ENCODE measurements at regions not wholly inside any gene's neighbourhood (a gene's known extent, or its start where the extent isn't known, plus 50 kb on each side); places are given as distances from the start of the nearest gene placed in this dataset.
A peak's percentile ranks its signal among the peaks of the same experiment; 100 is the strongest.
"Not testable (repeated sequence)": the region's sequence is repeated elsewhere in the genome, so short reads cannot be mapped to it uniquely, and the experiment has no call there.

- ATAC-seq = no peak
- Mint-ChIP-seq H3K9me3 (no peaks in the 10 kb centered on the region), H3K27ac (no peak overlapping the region), H3K4me3 (no peak overlapping the region), H3K27me3 (no peaks in the 10 kb centered on the region), H3K36me3 (no peaks in the 10 kb centered on the region), H3K4me1 (no peaks in the 10 kb centered on the region)
Measured at GRCh38 chr2:183519371-183520056, 395.3 kb downstream of the NUP35 start.

GRCh38 chr2:183521911-183522310, 397.7 kb downstream of the NUP35 start:
- Mint-ChIP-seq H3K4me1 (no peaks in the 10 kb centered on the region), H3K9me3 (no peaks in the 10 kb centered on the region), H3K27ac (no peak overlapping the region), H3K36me3 (no peaks in the 10 kb centered on the region), H3K4me3 (no peak overlapping the region), H3K27me3 (no peaks in the 10 kb centered on the region)
- no peak for ATAC-seq

- Mint-ChIP-seq H3K36me3 (no peaks in the 10 kb centered on the region), H3K27me3 (no peaks in the 10 kb centered on the region), H3K4me1 (no peaks in the 10 kb centered on the region), H3K9me3 (peaks cover 1% of the 10 kb centered on the region), H3K4me3 (no peak overlapping the region), H3K27ac (no peak overlapping the region)
- ATAC-seq = no peak
Measured at GRCh38 chr2:183522489-183523266, 398.4 kb downstream of the NUP35 start.

GRCh38 chr2:183530333-183530901, 406.2 kb downstream of the NUP35 start:
- H3K27ac Mint-ChIP-seq = no peak overlapping the region
- no peak overlapping the region for H3K4me3 Mint-ChIP-seq
- ATAC-seq = no peak
- H3K9me3 Mint-ChIP-seq = peaks cover 3% of the 10 kb centered on the region
- H3K27me3 Mint-ChIP-seq = no peaks in the 10 kb centered on the region
- no peaks in the 10 kb centered on the region for H3K4me1 Mint-ChIP-seq
- H3K36me3 Mint-ChIP-seq = no peaks in the 10 kb centered on the region

GRCh38 chr2:183532514-183532913, 408.3 kb downstream of the NUP35 start:
- ATAC-seq = no peak
- no peak overlapping the region for H3K27ac Mint-ChIP-seq
- no peaks in the 10 kb centered on the region for H3K4me1 Mint-ChIP-seq
- no peak overlapping the region for H3K4me3 Mint-ChIP-seq
- no peaks in the 10 kb centered on the region for H3K27me3 Mint-ChIP-seq
- H3K36me3 Mint-ChIP-seq = no peaks in the 10 kb centered on the region
- H3K9me3 Mint-ChIP-seq = peaks cover 3% of the 10 kb centered on the region

- no peaks in the 10 kb centered on the region for H3K9me3 Mint-ChIP-seq
- no peak overlapping the region for H3K27ac Mint-ChIP-seq
- no peaks in the 10 kb centered on the region for H3K4me1 Mint-ChIP-seq
- no peaks in the 10 kb centered on the region for H3K27me3 Mint-ChIP-seq
- H3K4me3 Mint-ChIP-seq = no peak overlapping the region
- no peak for ATAC-seq
- no peaks in the 10 kb centered on the region for H3K36me3 Mint-ChIP-seq
Measured at GRCh38 chr2:183533021-183533420, 408.8 kb downstream of the NUP35 start.

GRCh38 chr2:183536290-183536689, 412.0 kb downstream of the NUP35 start:
- Mint-ChIP-seq H3K36me3 (no peaks in the 10 kb centered on the region), H3K27me3 (no peaks in the 10 kb centered on the region), H3K9me3 (no peaks in the 10 kb centered on the region), H3K4me1 (no peaks in the 10 kb centered on the region), H3K4me3 (no peak overlapping the region), H3K27ac (no peak overlapping the region)
- no peak for ATAC-seq

GRCh38 chr2:183536714-183537113, 412.5 kb downstream of the NUP35 start:
- Mint-ChIP-seq H3K27ac (no peak overlapping the region), H3K4me1 (no peaks in the 10 kb centered on the region), H3K36me3 (no peaks in the 10 kb centered on the region), H3K4me3 (no peak overlapping the region), H3K9me3 (no peaks in the 10 kb centered on the region), H3K27me3 (no peaks in the 10 kb centered on the region)
- no peak for ATAC-seq

GRCh38 chr2:183541766-183542165, 417.5 kb downstream of the NUP35 start:
- Mint-ChIP-seq H3K36me3 (no peaks in the 10 kb centered on the region), H3K4me1 (no peaks in the 10 kb centered on the region), H3K27ac (no peak overlapping the region), H3K9me3 (peaks cover 8% of the 10 kb centered on the region), H3K27me3 (no peaks in the 10 kb centered on the region), H3K4me3 (no peak overlapping the region)
- ATAC-seq = no peak

GRCh38 chr2:183542606-183543005, 418.4 kb downstream of the NUP35 start:
- ATAC-seq = no peak
- no peak overlapping the region for H3K27ac Mint-ChIP-seq
- H3K36me3 Mint-ChIP-seq = no peaks in the 10 kb centered on the region
- H3K4me1 Mint-ChIP-seq = no peaks in the 10 kb centered on the region
- peaks cover 8% of the 10 kb centered on the region for H3K9me3 Mint-ChIP-seq
- H3K27me3 Mint-ChIP-seq = no peaks in the 10 kb centered on the region
- H3K4me3 Mint-ChIP-seq = no peak overlapping the region

- H3K4me1 Mint-ChIP-seq = no peaks in the 10 kb centered on the region
- ATAC-seq = no peak
- no peaks in the 10 kb centered on the region for H3K36me3 Mint-ChIP-seq
- no peak overlapping the region for H3K4me3 Mint-ChIP-seq
- H3K27me3 Mint-ChIP-seq = no peaks in the 10 kb centered on the region
- H3K27ac Mint-ChIP-seq = no peak overlapping the region
- H3K9me3 Mint-ChIP-seq = peaks cover 13% of the 10 kb centered on the region
Measured at GRCh38 chr2:183543222-183543621, 419.0 kb downstream of the NUP35 start.

GRCh38 chr2:183543731-183544130, 419.5 kb downstream of the NUP35 start:
- H3K4me3 Mint-ChIP-seq = no peak overlapping the region
- H3K36me3 Mint-ChIP-seq = no peaks in the 10 kb centered on the region
- H3K4me1 Mint-ChIP-seq = no peaks in the 10 kb centered on the region
- no peaks in the 10 kb centered on the region for H3K27me3 Mint-ChIP-seq
- peaks cover 15% of the 10 kb centered on the region for H3K9me3 Mint-ChIP-seq
- ATAC-seq = peak; percentile 73
- no peak overlapping the region for H3K27ac Mint-ChIP-seq

GRCh38 chr2:183546560-183547350, 422.5 kb downstream of the NUP35 start:
- not testable (repeated sequence) for H3K27ac Mint-ChIP-seq, H3K36me3 Mint-ChIP-seq, H3K27me3 Mint-ChIP-seq, H3K4me1 Mint-ChIP-seq, H3K4me3 Mint-ChIP-seq, ATAC-seq
- H3K9me3 Mint-ChIP-seq = peaks cover 17% of the 10 kb centered on the region

- H3K27ac Mint-ChIP-seq = no peak overlapping the region
- H3K27me3 Mint-ChIP-seq = no peaks in the 10 kb centered on the region
- no peaks in the 10 kb centered on the region for H3K36me3 Mint-ChIP-seq
- H3K9me3 Mint-ChIP-seq = peaks cover 9% of the 10 kb centered on the region
- no peak overlapping the region for H3K4me3 Mint-ChIP-seq
- H3K4me1 Mint-ChIP-seq = no peaks in the 10 kb centered on the region
- no peak for ATAC-seq
Measured at GRCh38 chr2:183552716-183553115, 428.5 kb downstream of the NUP35 start.

GRCh38 chr2:183564726-183565125, 440.5 kb downstream of the NUP35 start:
- ATAC-seq = no peak

More at GRCh38 chr2:183564726-183565125, 440.5 kb downstream of the NUP35 start:
- no peaks in the 10 kb centered on the region for H3K9me3 Mint-ChIP-seq
- no peaks in the 10 kb centered on the region for H3K36me3 Mint-ChIP-seq
- no peaks in the 10 kb centered on the region for H3K27me3 Mint-ChIP-seq
- H3K4me3 Mint-ChIP-seq = no peak overlapping the region
- no peak overlapping the region for H3K27ac Mint-ChIP-seq
- no peaks in the 10 kb centered on the region for H3K4me1 Mint-ChIP-seq

All from stimulated activated memory B cell treated with anti-CD40 and anti-IgM and Interleukin-4, amounts not matched to agents 10 μg/mL and 1 μg/mL and 100 μg/mL, for 72 hours (primary cell).